ENCODE measurements at regions not wholly inside any gene's neighbourhood (a gene's known extent, or its start where the extent isn't known, plus 50 kb on each side); places are given as distances from the start of the nearest gene placed in this dataset.

DNA sequence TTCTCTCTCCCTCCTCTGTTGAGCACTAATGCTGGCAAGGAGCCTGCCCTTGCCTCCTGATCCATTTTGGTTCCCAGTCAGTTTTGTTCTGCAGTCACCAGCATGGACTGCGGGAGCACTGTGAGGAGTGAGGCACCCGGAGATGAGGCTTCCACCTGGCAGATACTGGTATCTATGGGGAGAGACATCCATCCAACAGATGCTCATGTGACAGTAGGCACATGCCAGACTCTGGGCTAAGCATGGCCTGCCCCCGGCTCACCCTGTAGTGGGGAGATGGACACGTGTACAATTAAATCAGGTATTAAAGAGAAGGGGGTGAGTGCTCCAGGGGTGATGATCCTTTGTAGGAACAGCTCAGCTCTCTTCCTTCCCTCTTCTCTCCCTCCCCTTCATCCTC, 74.0 kb upstream of the PODXL start (continued):
- TF ChIP-seq, protein P1, sequence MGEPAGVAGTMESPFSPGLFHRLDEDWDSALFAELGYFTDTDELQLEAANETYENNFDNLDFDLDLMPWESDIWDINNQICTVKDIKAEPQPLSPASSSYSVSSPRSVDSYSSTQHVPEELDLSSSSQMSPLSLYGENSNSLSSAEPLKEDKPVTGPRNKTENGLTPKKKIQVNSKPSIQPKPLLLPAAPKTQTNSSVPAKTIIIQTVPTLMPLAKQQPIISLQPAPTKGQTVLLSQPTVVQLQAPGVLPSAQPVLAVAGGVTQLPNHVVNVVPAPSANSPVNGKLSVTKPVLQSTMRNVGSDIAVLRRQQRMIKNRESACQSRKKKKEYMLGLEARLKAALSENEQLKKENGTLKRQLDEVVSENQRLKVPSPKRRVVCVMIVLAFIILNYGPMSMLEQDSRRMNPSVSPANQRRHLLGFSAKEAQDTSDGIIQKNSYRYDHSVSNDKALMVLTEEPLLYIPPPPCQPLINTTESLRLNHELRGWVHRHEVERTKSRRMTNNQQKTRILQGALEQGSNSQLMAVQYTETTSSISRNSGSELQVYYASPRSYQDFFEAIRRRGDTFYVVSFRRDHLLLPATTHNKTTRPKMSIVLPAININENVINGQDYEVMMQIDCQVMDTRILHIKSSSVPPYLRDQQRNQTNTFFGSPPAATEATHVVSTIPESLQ (CRISPR knock-in tag; IDR thresholded peaks at IDR 0.05), result no peak
- TF ChIP-seq ZNF551 (CRISPR knock-in tag; IDR thresholded peaks at IDR 0.05) (no peak), SNIP1 (IDR thresholded peaks at IDR 0.05; ENCODE audit: low read depth) (no peak), CBFA2T3 (IDR thresholded peaks at IDR 0.05) (no peak)

DNA sequence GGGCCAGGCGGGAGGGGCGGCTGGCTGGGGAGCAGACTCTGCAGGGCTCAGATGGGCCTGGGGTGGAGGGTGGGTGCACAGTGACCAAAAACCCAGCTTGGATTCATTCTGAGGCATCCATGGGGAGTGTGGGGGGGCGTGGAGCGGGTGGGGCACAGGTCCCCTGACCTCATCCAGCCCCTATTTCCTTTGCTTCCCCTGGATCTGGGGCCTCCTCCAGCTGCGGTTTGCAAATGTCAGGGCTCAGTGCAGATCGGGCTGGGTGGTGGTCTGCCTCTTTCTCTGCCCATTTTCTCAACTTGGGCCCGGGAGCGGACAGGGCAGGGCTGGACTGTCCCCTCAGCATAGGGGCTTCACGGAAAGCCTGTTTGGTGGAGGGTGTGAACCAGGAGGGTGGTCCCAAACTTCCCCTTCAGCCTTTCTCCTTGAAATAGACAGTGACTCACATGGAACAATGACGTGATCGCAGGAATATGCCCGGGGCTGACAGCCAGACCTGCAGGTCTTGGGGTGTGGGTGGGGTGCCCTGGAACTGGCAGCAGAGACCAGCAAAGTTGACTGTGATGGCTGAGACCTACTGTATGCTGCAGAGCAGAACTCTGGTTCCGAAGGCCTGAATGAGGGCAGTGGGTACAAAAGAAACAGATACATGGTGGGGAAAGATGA, 72.9 kb upstream of the PODXL start:
- Histone ChIP-seq H2AFZ (ENCODE audit: low read depth, low read length) (no peak overlapping the region), H3K4me3 (no peak overlapping the region), H3K27me3 (ENCODE audit: control insufficient read depth in 2 of 2, insufficient read depth in 2 of 2, low read length in 2 of 2) (peaks cover 29 to 75% of the 10 kb centered on the region in 2 experiments), H3K9me1 (ENCODE audit: control insufficient read depth, insufficient read depth, low read length) (no peaks in the 10 kb centered on the region), H3K9ac (ENCODE audit: insufficient read depth in 1 of 2, low read depth in 2 of 2, low read length in 2 of 2) (no peak overlapping the region), H4K20me1 (replicated peaks; ENCODE audit: control insufficient read depth, insufficient read depth, low read length) (peaks cover 16% of the 10 kb centered on the region), H3K36me3 (ENCODE audit: control insufficient read depth, insufficient read depth, low read length) (no peaks in the 10 kb centered on the region), H3K4me2 (ENCODE audit: insufficient read depth, low read length) (no peak overlapping the region), H3K9me3 (replicated peaks; ENCODE audit: control insufficient read depth, insufficient read depth, low read depth, low read length) (no peaks in the 10 kb centered on the region), H3K4me1 (replicated peaks in 1 of 2; ENCODE audit: control insufficient read depth in 2 of 2, insufficient read depth in 2 of 2, low read length in 2 of 2) (peaks cover 0 to 3% of the 10 kb centered on the region in 2 experiments; a peak in 2 of 5 replicates), H3K27ac (ENCODE audit: extremely low read depth, low read depth, low read length) (no peak overlapping the region), H3K79me2 (ENCODE audit: control insufficient read depth, insufficient read depth, low read length) (no peaks in the 10 kb centered on the region)
- no TSS peak for BruUV-seq (replicated peaks)
- ATAC-seq (no peak), DNase-seq (ENCODE audit: extremely low read depth in 1 of 4, low spot score in 3 of 4) (no peak), FAIRE-seq (no peak)
- intact Hi-C loops (cut with micrococcal nuclease), result no loop called here
- TF ChIP-seq, protein P2, sequence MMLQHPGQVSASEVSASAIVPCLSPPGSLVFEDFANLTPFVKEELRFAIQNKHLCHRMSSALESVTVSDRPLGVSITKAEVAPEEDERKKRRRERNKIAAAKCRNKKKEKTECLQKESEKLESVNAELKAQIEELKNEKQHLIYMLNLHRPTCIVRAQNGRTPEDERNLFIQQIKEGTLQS (IDR thresholded peaks at IDR 0.05), result peak; percentile 74
- TF ChIP-seq, protein P2 (CRISPR knock-in tag; conservative IDR thresholded peaks at IDR 0.05), result no peak
- TF ChIP-seq U2AF1 (optimal IDR thresholded peaks at IDR 0.05; ENCODE audit: low read depth, low read length), result no peak
- 2% methylated on average over 13 of the region's 13 CpGs for WGBS (ENCODE audit: insufficient coverage, low coverage, missing lambda C conversion rate)
- ChIA-PET CTCF (ENCODE audit: low intra/inter-chr PET ratio) (no interaction called here), POLR2A (interaction anchor here (0.6 kb wide), 1 partner anchor 83 kb away, joined by 3 read pairs; no protein-coding TSS in a partner anchor)
- in situ Hi-C loops (cut with MboI), result no loop called here
